Pancreas (tissue), 10 donors: ENCODE measurements at regions not wholly inside any gene's neighbourhood (a gene's known extent, or its start where the extent isn't known, plus 50 kb on each side); places are given as distances from the start of the nearest gene placed in this dataset.
A peak's percentile ranks its signal among the peaks of the same experiment; 100 is the strongest.

ENCODE experiments used
- ATAC-seq, 4 donors: fragments of 200-7000 bp; cut with Tn5 transposase; one replicate each; pipeline versions ENCODE4 v1.8.0 to v1.9.1; 2020; ENCODE audit warnings: mild to moderate bottlenecking in 4 of 4, moderate library complexity in 4 of 4
- DNase-seq, 6 donors: peaks; one replicate each; pipeline ENCODE4 v3.0.0-alpha.2; 2020
- FAIRE-seq: peaks from 2 replicates; lab custom pipeline; 2012; peaks lifted over from hg19 to GRCh38; lab: Jason Lieb, UNC
- H3K27ac ChIP-seq, 4 donors: fragments of 200-600 bp; sonication (generic); 1 replicate in 3 of 4; 2 replicates in 1 of 4; pipeline versions ENCODE4 v1.5.0 to v1.8.0; 2020
- H3K27me3 ChIP-seq, 4 donors: fragments of 200-600 bp; one replicate each; pipeline ENCODE4 v1.8.0; 2021
- H3K36me3 ChIP-seq, 3 donors: fragments of 200-600 bp; sonication (generic) in 1 of 3; one replicate each; pipeline versions ENCODE4 v1.5.0 to v1.8.0; 2020 to 2021
- H3K4me1 ChIP-seq, 3 donors: fragments of 200-600 bp; one replicate each; pipeline ENCODE4 v1.8.0; 2021
- H3K4me3 ChIP-seq, 4 donors: fragments of 200-600 bp; sonication (generic) in 2 of 4; one replicate each; pipeline versions ENCODE4 v1.5.0 to v1.8.0; 2020 to 2021
- H3K9me3 ChIP-seq, 4 donors: fragments of 200-600 bp; one replicate each; pipeline ENCODE4 v1.8.0; 2021
- CTCF ChIP-seq, 4 donors: fragments of 200-600 bp; sonication (generic) in 3 of 4; IDR thresholded peaks; one replicate each; pipeline versions ENCODE4 v1.5.0 to v1.8.0; 2021; ENCODE audit warnings: antibody characterized with exemption in 4 of 4
- WGBS, 2 donors: extraction: QIAGEN DNeasy Blood & Tissue Kit; methylation state at CpG; one replicate each; pipeline ENCODE4 v1.1.7; 2013; 5-methylcytosine and 5-hydroxymethylcytosine counted together
- intact Hi-C, 3 donors: fragments of 100-400 bp; cut with DNase I; formaldehyde crosslinking; loops; one replicate each; pipeline versions ENCODE4 v1.11.1 to v1.14.2; 2022
- donor health status: healthy with polysubstance abuse.
- donor health status: DM: no; HTN: no; CAD: no; lungs with moderate emphysema.
- donor health status: DM: no; HTN: no; CAD: no.
- donor health status: control.
- donor health status: control.
- donor health status: Bipolar disorder and iron deficiency.
- donor health status: DM: yes; HTN: yes; CAD: no.
- donor health status: DM: no; HTN: no; CAD: no.
- donor health status: DM: no; HTN: no; CAD: no.
- donor health status: DM: yes; HTN: yes; CAD: no.

- intact Hi-C loops: no loop called here
- Histone ChIP-seq H3K4me1 (no peaks in the 10 kb centered on the region), H3K9me3 (no peaks in the 10 kb centered on the region), H3K27me3 (no peaks in the 10 kb centered on the region), H3K4me3 (no peak overlapping the region), H3K27ac (no peak overlapping the region), H3K36me3 (no peaks in the 10 kb centered on the region)
- DNase-seq (no peak), FAIRE-seq (no peak), ATAC-seq (peak in 1 of 4 donors; percentile 18)
- TF ChIP-seq CTCF (IDR thresholded peaks at IDR 0.05): no peak
- 63 to 79% methylated on average over 14 of the region's 14 CpGs for WGBS, 2 donors
These were observed 308.0 kb upstream of the SFSWAP start for GRCh38 chr12:131402781-131403396.

GRCh38 chr12:131403676-131404075 is 307.2 kb upstream of the SFSWAP start:
- DNase-seq (no peak), ATAC-seq (no peak), FAIRE-seq (no peak)
- Histone ChIP-seq H3K27ac (no peak overlapping the region), H3K4me3 (no peak overlapping the region), H3K4me1 (no peaks in the 10 kb centered on the region), H3K27me3 (no peaks in the 10 kb centered on the region), H3K9me3 (no peaks in the 10 kb centered on the region), H3K36me3 (no peaks in the 10 kb centered on the region)
- TF ChIP-seq CTCF (IDR thresholded peaks at IDR 0.05): no peak
- WGBS, 2 donors: 69 to 70% methylated on average over 6 of the region's 6 CpGs
- intact Hi-C loops: no loop called here

- no peak for DNase-seq
- FAIRE-seq: no peak
- ATAC-seq: no peak
- no peaks in the 10 kb centered on the region for H3K36me3 ChIP-seq
- WGBS, 2 donors: 49 to 85% methylated on average over 3 of the region's 3 CpGs
- no peak overlapping the region for H3K4me3 ChIP-seq
- intact Hi-C loops: no loop called here
- no peaks in the 10 kb centered on the region for H3K4me1 ChIP-seq
- TF ChIP-seq CTCF (IDR thresholded peaks at IDR 0.05): no peak
- no peak overlapping the region for H3K27ac ChIP-seq
- no peaks in the 10 kb centered on the region for H3K27me3 ChIP-seq
- H3K9me3 ChIP-seq: no peaks in the 10 kb centered on the region
These were observed 306.2 kb upstream of the SFSWAP start for GRCh38 chr12:131404705-131405104.

- H3K9me3 ChIP-seq: no peaks in the 10 kb centered on the region
- intact Hi-C loops: no loop called here
- WGBS, 2 donors: 33% methylated on average over 15 of the region's 15 CpGs
- H3K27me3 ChIP-seq: no peaks in the 10 kb centered on the region
- TF ChIP-seq CTCF (IDR thresholded peaks at IDR 0.05): no peak
- H3K4me3 ChIP-seq: no peak overlapping the region
- no peaks in the 10 kb centered on the region for H3K36me3 ChIP-seq
- no peak overlapping the region for H3K27ac ChIP-seq
- FAIRE-seq (no peak), DNase-seq (no peak), ATAC-seq (no peak)
- no peaks in the 10 kb centered on the region for H3K4me1 ChIP-seq
These were observed 303.5 kb upstream of the SFSWAP start for GRCh38 chr12:131407221-131408035.

- Histone ChIP-seq H3K27ac (no peak overlapping the region), H3K4me3 (no peak overlapping the region), H3K9me3 (no peaks in the 10 kb centered on the region), H3K4me1 (no peaks in the 10 kb centered on the region), H3K36me3 (no peaks in the 10 kb centered on the region), H3K27me3 (no peaks in the 10 kb centered on the region)
- intact Hi-C loops: no loop called here
- no peak for FAIRE-seq
- no peak for DNase-seq
- 56 to 66% methylated on average over 6 of the region's 6 CpGs for whole genome bisulfite sequencing, 2 donors
- no peak for ATAC-seq
- no peak for TF ChIP-seq CTCF (IDR thresholded peaks at IDR 0.05)
These were observed 302.9 kb upstream of the SFSWAP start for GRCh38 chr12:131408036-131408365.
